ENCODE measurements at regions not wholly inside any gene's neighbourhood (a gene's known extent, or its start where the extent isn't known, plus 50 kb on each side); places are given as distances from the start of the nearest gene placed in this dataset.
"Not testable (repeated sequence)": the region's sequence is repeated elsewhere in the genome, so short reads cannot be mapped to it uniquely, and the experiment has no call there.

DNA sequence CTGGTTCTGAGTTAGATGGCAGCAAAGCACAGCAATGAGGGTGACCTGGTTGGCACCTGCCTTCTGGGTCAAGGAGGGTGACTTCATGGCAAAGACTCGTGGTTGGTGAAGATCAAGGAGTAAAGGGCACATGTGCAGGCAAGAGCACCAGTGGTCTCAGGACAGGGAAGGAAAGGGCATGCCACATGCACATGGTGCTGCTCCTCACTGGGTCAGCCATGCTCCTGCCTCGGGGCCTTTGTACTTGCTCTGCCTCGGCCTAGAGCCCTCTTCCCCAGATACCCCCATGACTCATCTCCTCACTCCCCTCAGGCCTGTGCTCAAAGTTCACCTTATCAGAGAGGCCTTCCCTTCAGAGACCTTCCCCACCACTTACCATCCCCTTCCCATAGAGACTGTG, 106.7 kb upstream of the KDM7A start:
- no peaks in the 10 kb centered on the region for H3K4me1 ChIP-seq (ENCODE audit: insufficient read depth, low read length)
- H3K4me3 ChIP-seq (ENCODE audit: low read length): no peak overlapping the region
- H3K27me3 ChIP-seq (ENCODE audit: insufficient read depth, low read length): no peaks in the 10 kb centered on the region
- H3K27ac ChIP-seq (ENCODE audit: low read depth, low read length): no peak overlapping the region
- no peaks in the 10 kb centered on the region for H3K36me3 ChIP-seq (ENCODE audit: insufficient read depth, low read length)
- no peaks in the 10 kb centered on the region for H3K9me3 ChIP-seq (ENCODE audit: insufficient read depth, low read depth, low read length)
- H3K9ac ChIP-seq (ENCODE audit: low read depth, low read length): no peak overlapping the region
- WGBS: 93% methylated on average over 3 of the region's 3 CpGs

- Histone ChIP-seq H3K27ac (ENCODE audit: low read depth, low read length) (no peak overlapping the region), H3K36me3 (ENCODE audit: insufficient read depth, low read length) (no peaks in the 10 kb centered on the region), H3K4me3 (ENCODE audit: low read length) (no peak overlapping the region), H3K4me1 (ENCODE audit: insufficient read depth, low read length) (no peaks in the 10 kb centered on the region), H3K27me3 (ENCODE audit: insufficient read depth, low read length) (no peaks in the 10 kb centered on the region), H3K9me3 (ENCODE audit: insufficient read depth, low read depth, low read length) (no peaks in the 10 kb centered on the region), H3K9ac (ENCODE audit: low read depth, low read length) (no peak overlapping the region)
- WGBS: 97% methylated on average over 5 of the region's 5 CpGs
Observed at GRCh38 chr7:140281960-140282359, 105.2 kb upstream of the KDM7A start.

DNA sequence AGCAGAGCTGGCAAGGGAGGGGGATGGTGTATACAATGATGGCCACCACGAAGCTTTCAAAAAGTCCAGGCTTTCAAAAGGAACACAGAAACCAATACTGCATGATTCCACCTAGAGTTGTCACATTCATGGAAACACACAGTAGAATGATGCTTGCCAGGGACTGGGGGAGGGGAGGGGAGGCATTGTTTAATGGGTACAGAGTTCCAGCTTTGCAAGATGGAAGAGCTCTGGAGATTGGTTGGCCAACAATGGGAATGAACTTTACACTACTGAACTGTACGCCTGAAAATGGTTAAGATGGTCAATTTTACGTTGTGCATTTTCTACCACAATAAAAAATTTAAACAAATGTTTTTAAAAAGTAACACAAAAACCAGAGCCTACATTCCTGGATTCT, 104.5 kb upstream of the KDM7A start:
- Histone ChIP-seq H3K4me1 (ENCODE audit: insufficient read depth, low read length) (no peaks in the 10 kb centered on the region), H3K4me3 (ENCODE audit: low read length) (no peak overlapping the region), H3K9ac (ENCODE audit: low read depth, low read length) (no peak overlapping the region), H3K27ac (ENCODE audit: low read depth, low read length) (no peak overlapping the region), H3K27me3 (ENCODE audit: insufficient read depth, low read length) (no peaks in the 10 kb centered on the region), H3K36me3 (ENCODE audit: insufficient read depth, low read length) (no peaks in the 10 kb centered on the region), H3K9me3 (ENCODE audit: insufficient read depth, low read depth, low read length) (no peaks in the 10 kb centered on the region)
- 100% methylated on average over 3 of the region's 3 CpGs for WGBS

DNA sequence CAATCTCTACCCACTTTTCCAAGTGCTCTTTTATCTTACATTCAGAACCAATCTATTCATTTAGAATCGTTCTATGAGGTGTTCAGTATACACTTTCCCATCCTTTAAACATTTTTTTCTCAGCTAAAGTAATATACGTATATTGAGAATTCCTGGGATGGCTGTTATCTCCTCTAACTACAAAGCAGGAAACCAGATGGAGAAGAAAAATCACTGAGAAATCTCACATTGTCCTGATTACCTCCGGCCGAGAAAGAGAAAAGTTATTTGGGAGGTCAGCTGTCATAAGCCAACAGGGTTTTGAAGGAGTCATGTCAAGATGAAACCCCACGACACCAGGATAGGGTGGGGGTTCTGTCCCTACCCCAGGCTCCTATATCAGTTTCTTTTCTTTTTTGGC, 99.2 kb upstream of the KDM7A start:
- Histone ChIP-seq H3K4me1 (ENCODE audit: insufficient read depth, low read length) (no peaks in the 10 kb centered on the region), H3K9me3 (ENCODE audit: insufficient read depth, low read depth, low read length) (no peaks in the 10 kb centered on the region), H3K36me3 (ENCODE audit: insufficient read depth, low read length) (no peaks in the 10 kb centered on the region), H3K27me3 (ENCODE audit: insufficient read depth, low read length) (no peaks in the 10 kb centered on the region), H3K9ac (ENCODE audit: low read depth, low read length) (no peak overlapping the region), H3K27ac (ENCODE audit: low read depth, low read length) (no peak overlapping the region), H3K4me3 (ENCODE audit: low read length) (no peak overlapping the region)
- WGBS: 90% methylated on average over 5 of the region's 5 CpGs

DNA sequence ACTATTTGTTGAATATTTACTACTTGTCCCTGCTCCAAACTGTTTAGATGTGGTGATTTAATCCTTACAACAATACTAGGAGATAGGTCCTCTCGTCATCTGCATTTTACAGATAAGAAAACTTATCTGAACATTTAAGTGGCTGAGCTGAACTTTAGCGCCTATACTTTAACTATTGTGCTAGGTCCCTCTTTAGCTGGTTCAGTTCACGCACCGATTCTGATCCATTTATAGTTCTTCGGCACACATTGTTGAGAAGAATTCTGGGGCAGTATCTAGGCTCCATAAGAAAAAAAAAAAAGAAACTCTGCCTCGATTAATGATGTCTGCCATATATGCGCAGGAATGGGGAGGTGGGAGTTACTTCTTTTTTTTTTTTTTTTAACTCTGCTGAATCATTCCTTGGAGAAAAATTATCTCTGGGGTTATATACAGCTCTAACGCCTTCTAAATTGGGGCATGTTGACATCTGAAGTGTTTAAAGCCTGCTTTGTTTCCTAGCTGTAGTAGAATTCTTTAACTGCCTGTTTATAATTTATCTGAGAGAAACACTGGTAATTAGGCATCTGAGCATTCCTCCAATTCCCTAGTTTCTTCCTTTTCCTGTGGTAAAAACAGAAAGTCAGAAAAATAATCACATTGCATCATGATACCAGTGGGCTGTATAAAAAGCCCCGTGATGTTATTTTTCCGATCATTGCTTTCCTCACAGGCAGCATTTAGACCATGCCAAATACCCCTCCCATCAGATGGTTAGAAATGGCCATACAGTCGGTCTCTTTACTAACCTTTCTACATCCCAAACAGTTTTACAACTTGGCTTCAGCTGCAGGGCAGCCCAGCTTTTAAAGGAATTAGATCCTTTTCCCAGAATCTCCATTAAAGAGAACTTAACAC, 98.5 kb upstream of the KDM7A start:
- Histone ChIP-seq H3K9ac (ENCODE audit: low read depth, low read length) (no peak overlapping the region), H3K36me3 (ENCODE audit: insufficient read depth, low read length) (no peaks in the 10 kb centered on the region), H3K9me3 (ENCODE audit: insufficient read depth, low read depth, low read length) (no peaks in the 10 kb centered on the region), H3K27me3 (ENCODE audit: insufficient read depth, low read length) (no peaks in the 10 kb centered on the region), H3K27ac (ENCODE audit: low read depth, low read length) (no peak overlapping the region), H3K4me3 (ENCODE audit: low read length) (no peak overlapping the region), H3K4me1 (ENCODE audit: insufficient read depth, low read length) (no peaks in the 10 kb centered on the region)
- WGBS: 93% methylated on average over 10 of the region's 11 CpGs

DNA sequence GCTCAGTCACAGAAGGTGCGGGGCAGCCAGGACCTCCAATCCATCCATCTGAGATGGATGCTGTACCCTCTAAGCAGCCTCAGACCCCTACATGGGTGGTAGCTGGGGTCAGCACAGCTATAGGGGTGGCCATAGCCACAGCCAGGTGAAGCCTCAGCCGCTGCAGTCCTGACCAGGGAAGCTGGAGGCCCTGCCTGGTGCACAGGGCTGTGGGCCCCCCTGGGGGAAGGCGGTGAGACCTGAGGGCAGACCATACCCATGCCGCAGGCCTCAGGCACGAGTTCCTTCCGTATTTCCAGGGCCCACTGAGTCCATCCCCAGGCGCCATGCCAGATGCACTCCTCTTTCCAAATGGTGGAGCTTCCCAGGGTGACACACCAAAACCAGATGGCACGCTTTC, 96.6 kb upstream of the KDM7A start:
- Histone ChIP-seq H3K4me1 (ENCODE audit: insufficient read depth, low read length) (no peaks in the 10 kb centered on the region), H3K9ac (ENCODE audit: low read depth, low read length) (no peak overlapping the region), H3K9me3 (ENCODE audit: insufficient read depth, low read depth, low read length) (no peaks in the 10 kb centered on the region), H3K27me3 (ENCODE audit: insufficient read depth, low read length) (no peaks in the 10 kb centered on the region), H3K4me3 (ENCODE audit: low read length) (no peak overlapping the region), H3K27ac (ENCODE audit: low read depth, low read length) (no peak overlapping the region), H3K36me3 (ENCODE audit: insufficient read depth, low read length) (no peaks in the 10 kb centered on the region)
- 94% methylated on average over 7 of the region's 8 CpGs for WGBS

DNA sequence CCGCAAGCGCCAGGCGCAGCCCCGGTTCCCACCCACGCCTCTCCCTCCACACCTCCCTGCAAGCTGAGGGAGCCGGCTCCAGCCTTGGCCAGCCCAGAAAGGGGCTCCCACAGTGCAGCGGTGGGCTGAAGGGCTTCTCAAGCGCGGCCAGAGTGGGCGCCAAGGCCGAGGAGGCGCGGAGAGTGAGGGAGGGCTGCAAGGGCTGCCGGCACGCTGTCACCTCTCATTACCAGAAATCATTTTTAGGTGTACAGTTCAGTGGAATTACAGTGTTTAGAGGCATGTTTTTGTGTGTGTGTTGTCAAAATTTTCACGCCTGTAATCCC, 94.8 kb upstream of the KDM7A start:
- 96% methylated on average over 16 of the region's 16 CpGs for WGBS

GRCh38 chr7:140269004-140269638, 92.3 kb upstream of the KDM7A start:
- Histone ChIP-seq H3K27me3 (ENCODE audit: insufficient read depth, low read length) (no peaks in the 10 kb centered on the region), H3K9ac (ENCODE audit: low read depth, low read length) (no peak overlapping the region), H3K4me3 (ENCODE audit: low read length) (no peak overlapping the region), H3K36me3 (ENCODE audit: insufficient read depth, low read length) (no peaks in the 10 kb centered on the region), H3K4me1 (ENCODE audit: insufficient read depth, low read length) (no peaks in the 10 kb centered on the region), H3K27ac (ENCODE audit: low read depth, low read length) (no peak overlapping the region), H3K9me3 (ENCODE audit: insufficient read depth, low read depth, low read length) (no peaks in the 10 kb centered on the region)
- 93% methylated on average over 3 of the region's 6 CpGs for WGBS

More for the DNA sequence above, 94.8 kb upstream of the KDM7A start:
- H3K4me1 ChIP-seq (ENCODE audit: insufficient read depth, low read length); H3K36me3 ChIP-seq (ENCODE audit: insufficient read depth, low read length); H3K27ac ChIP-seq (ENCODE audit: low read depth, low read length); H3K4me3 ChIP-seq (ENCODE audit: low read length); H3K9ac ChIP-seq (ENCODE audit: low read depth, low read length); H3K27me3 ChIP-seq (ENCODE audit: insufficient read depth, low read length); H3K9me3 ChIP-seq (ENCODE audit: insufficient read depth, low read depth, low read length): not testable (repeated sequence)

- Histone ChIP-seq H3K9me3 (ENCODE audit: insufficient read depth, low read depth, low read length) (no peaks in the 10 kb centered on the region), H3K4me3 (ENCODE audit: low read length) (no peak overlapping the region), H3K9ac (ENCODE audit: low read depth, low read length) (no peak overlapping the region), H3K4me1 (ENCODE audit: insufficient read depth, low read length) (no peaks in the 10 kb centered on the region), H3K36me3 (ENCODE audit: insufficient read depth, low read length) (no peaks in the 10 kb centered on the region), H3K27ac (ENCODE audit: low read depth, low read length) (no peak overlapping the region), H3K27me3 (ENCODE audit: insufficient read depth, low read length) (no peaks in the 10 kb centered on the region)
- WGBS: 87% methylated on average over 10 of the region's 11 CpGs
Observed at GRCh38 chr7:140267381-140268226, 90.8 kb upstream of the KDM7A start.

DNA sequence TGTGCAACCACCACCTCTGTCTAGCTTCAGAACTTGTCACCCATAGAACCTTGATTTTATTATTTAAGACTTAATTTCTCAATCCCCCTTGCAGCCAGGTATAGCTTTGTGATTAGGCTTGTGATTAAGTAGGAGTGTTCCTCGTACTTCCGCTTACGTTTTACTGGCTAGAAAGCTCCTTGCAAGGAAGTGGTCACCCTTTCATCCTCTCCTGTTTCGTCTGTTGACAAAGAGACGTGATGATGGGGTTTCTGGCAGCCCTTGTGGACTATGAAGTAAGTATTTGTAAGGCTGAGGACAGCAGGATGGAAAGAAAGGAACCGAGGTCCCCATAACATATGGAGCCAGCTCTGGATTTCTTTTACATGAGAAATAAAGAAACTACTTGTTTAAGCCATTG, 86.5 kb upstream of the KDM7A start:
- Histone ChIP-seq H3K27me3 (ENCODE audit: insufficient read depth, low read length) (no peaks in the 10 kb centered on the region), H3K9me3 (ENCODE audit: insufficient read depth, low read depth, low read length) (no peaks in the 10 kb centered on the region), H3K9ac (ENCODE audit: low read depth, low read length) (no peak overlapping the region), H3K27ac (ENCODE audit: low read depth, low read length) (no peak overlapping the region), H3K4me1 (ENCODE audit: insufficient read depth, low read length) (no peaks in the 10 kb centered on the region), H3K36me3 (ENCODE audit: insufficient read depth, low read length) (no peaks in the 10 kb centered on the region), H3K4me3 (ENCODE audit: low read length) (no peak overlapping the region)
- 88% methylated on average over 6 of the region's 6 CpGs for WGBS

- H3K9ac ChIP-seq (ENCODE audit: low read depth, low read length): no peak overlapping the region
- H3K27me3 ChIP-seq (ENCODE audit: insufficient read depth, low read length): no peaks in the 10 kb centered on the region
- H3K9me3 ChIP-seq (ENCODE audit: insufficient read depth, low read depth, low read length): 0 out of 2 replicates have a peak, but pooled peaks cover 3% of the 10 kb centered on the region
- H3K36me3 ChIP-seq (ENCODE audit: insufficient read depth, low read length): no peaks in the 10 kb centered on the region
- H3K4me3 ChIP-seq (ENCODE audit: low read length): no peak overlapping the region
- H3K27ac ChIP-seq (ENCODE audit: low read depth, low read length): no peak overlapping the region
- 96% methylated on average over 5 of the region's 6 CpGs for WGBS
- no peaks in the 10 kb centered on the region for H3K4me1 ChIP-seq (ENCODE audit: insufficient read depth, low read length)
Observed at GRCh38 chr7:140262242-140262903, 85.6 kb upstream of the KDM7A start.

Data from HUES64 (cell line).